OCI-LY1 (cell line): ENCODE measurements at regions not wholly inside any gene's neighbourhood (a gene's known extent, or its start where the extent isn't known, plus 50 kb on each side); places are given as distances from the start of the nearest gene placed in this dataset.

Experiments
- CTCF ChIP-seq: fragments of 200-600 bp; sonication (generic), shearing (Covaris generic); IDR thresholded peaks from 2 replicates; pipeline ENCODE4 v1.5.1; 2017; ENCODE audit warnings: mild to moderate bottlenecking, antibody characterized with exemption, low read length, moderate library complexity, mixed read lengths
- EZH2 ChIP-seq: fragments of 200-600 bp; sonication (generic), shearing (Covaris generic); IDR thresholded peaks from 2 replicates; pipeline ENCODE4 v1.8.0; 2017; ENCODE audit warnings: borderline replicate concordance, mixed run types, mild to moderate bottlenecking, antibody characterized with exemption, low read length, moderate library complexity, mixed read lengths

GRCh38 chr16:63323055-63323454 lies 1286.8 kb upstream of the CDH8 start:
- no peak for TF ChIP-seq CTCF
- no peak for TF ChIP-seq EZH2
